ENCODE measurements at regions not wholly inside any gene's neighbourhood (a gene's known extent, or its start where the extent isn't known, plus 50 kb on each side); places are given as distances from the start of the nearest gene placed in this dataset.

DNA sequence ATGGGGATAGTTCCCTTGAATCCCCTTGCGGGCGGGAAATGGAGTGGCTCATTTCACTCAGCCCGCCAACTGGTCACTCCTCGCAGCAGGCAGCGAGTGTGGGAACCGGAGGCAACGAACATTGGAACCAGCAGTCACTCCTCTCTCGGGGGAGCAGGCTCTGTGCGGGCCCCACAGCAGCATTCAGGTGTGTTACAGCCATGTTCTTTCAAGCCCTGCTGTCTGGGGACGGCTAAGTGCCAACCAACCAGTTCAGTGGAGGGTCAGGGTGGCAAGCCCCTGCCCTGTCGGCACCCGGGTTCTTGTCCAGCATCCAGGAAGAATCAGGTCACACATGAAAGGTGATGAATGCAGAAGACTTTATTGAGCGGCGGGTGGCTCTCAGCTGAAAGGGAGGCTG lies 370.5 kb downstream of the NUF2 start:
- Histone ChIP-seq H4K20me1 (replicated peaks; ENCODE audit: control insufficient read depth, extremely low read depth, insufficient read depth, low read length) (no peaks in the 10 kb centered on the region), H3K4me2 (ENCODE audit: insufficient read depth, low read length) (no peak overlapping the region), H3K27ac (ENCODE audit: insufficient read depth, low read depth, low read length) (no peak overlapping the region), H3K9me3 (replicated peaks; ENCODE audit: control insufficient read depth, insufficient read depth, low read length) (no peaks in the 10 kb centered on the region), H3K9ac (replicated peaks; ENCODE audit: extremely low read depth, insufficient read depth, low read length) (no peak overlapping the region), H3K36me3 (ENCODE audit: control insufficient read depth in 2 of 2, extremely low read depth in 1 of 2, insufficient read depth in 2 of 2, low read length in 2 of 2) (no peaks in the 10 kb centered on the region), H3K79me2 (ENCODE audit: control insufficient read depth, insufficient read depth, low read length) (no peaks in the 10 kb centered on the region), H3K4me3 (replicated peaks in 1 of 3; ENCODE audit: insufficient read depth in 1 of 3, low read depth in 1 of 3, low read length in 3 of 3) (no peak overlapping the region), H2AFZ (ENCODE audit: low read depth, low read length) (no peak overlapping the region), H3K27me3 (ENCODE audit: control insufficient read depth in 2 of 2, insufficient read depth in 2 of 2, low read length in 2 of 2) (no peaks in the 10 kb centered on the region), H3K9me1 (replicated peaks; ENCODE audit: control insufficient read depth, extremely low read depth, insufficient read depth, low read length) (no peaks in the 10 kb centered on the region), H3K4me1 (ENCODE audit: control insufficient read depth, extremely low read depth, insufficient read depth, low read length) (no peaks in the 10 kb centered on the region)
- no TSS peak for BruUV-seq (replicated peaks)
- intact Hi-C loops (cut with micrococcal nuclease): no loop called here
- dilution Hi-C loops (cut with MboI; ENCODE audit: extremely low pct_ligation_motif_present, low sequenced_read_pairs): no loop called here
- CTCF ChIA-PET: no interaction called here
- no peak for FAIRE-seq
- POLR2A ChIA-PET: no interaction called here
- no peak for DNase-seq (ENCODE audit: low read depth, low spot score)
- TF ChIP-seq FOS (IDR thresholded peaks at IDR 0.05; ENCODE audit: borderline replicate concordance, insufficient read depth, low read length): no peak
- TF ChIP-seq, protein P1, sequence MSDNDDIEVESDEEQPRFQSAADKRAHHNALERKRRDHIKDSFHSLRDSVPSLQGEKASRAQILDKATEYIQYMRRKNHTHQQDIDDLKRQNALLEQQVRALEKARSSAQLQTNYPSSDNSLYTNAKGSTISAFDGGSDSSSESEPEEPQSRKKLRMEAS (IDR thresholded peaks at IDR 0.05; ENCODE audit: insufficient read depth, insufficient read length): no peak
- no peak for TF ChIP-seq MYC (IDR thresholded peaks at IDR 0.05; ENCODE audit: low read depth, low read length)
- TF ChIP-seq POLR2A (IDR thresholded peaks at IDR 0.05; ENCODE audit: low read depth, low read length): no peak
- no peak for TF ChIP-seq EZH2 (IDR thresholded peaks at IDR 0.05; ENCODE audit: borderline replicate concordance, low read depth, low read length, severe bottlenecking)
- TF ChIP-seq JUN (IDR thresholded peaks at IDR 0.05; ENCODE audit: borderline replicate concordance, insufficient read depth, insufficient read length, low read depth): no peak
- no peak for TF ChIP-seq GATA2 (IDR thresholded peaks at IDR 0.05; ENCODE audit: insufficient read depth, insufficient read length, low read depth, low read length)
- TF ChIP-seq, protein P2, sequence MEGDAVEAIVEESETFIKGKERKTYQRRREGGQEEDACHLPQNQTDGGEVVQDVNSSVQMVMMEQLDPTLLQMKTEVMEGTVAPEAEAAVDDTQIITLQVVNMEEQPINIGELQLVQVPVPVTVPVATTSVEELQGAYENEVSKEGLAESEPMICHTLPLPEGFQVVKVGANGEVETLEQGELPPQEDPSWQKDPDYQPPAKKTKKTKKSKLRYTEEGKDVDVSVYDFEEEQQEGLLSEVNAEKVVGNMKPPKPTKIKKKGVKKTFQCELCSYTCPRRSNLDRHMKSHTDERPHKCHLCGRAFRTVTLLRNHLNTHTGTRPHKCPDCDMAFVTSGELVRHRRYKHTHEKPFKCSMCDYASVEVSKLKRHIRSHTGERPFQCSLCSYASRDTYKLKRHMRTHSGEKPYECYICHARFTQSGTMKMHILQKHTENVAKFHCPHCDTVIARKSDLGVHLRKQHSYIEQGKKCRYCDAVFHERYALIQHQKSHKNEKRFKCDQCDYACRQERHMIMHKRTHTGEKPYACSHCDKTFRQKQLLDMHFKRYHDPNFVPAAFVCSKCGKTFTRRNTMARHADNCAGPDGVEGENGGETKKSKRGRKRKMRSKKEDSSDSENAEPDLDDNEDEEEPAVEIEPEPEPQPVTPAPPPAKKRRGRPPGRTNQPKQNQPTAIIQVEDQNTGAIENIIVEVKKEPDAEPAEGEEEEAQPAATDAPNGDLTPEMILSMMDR (IDR thresholded peaks at IDR 0.05; ENCODE audit: extremely low read depth in 1 of 2, insufficient read depth in 1 of 2, low read depth in 1 of 2, low read length in 2 of 2): no peak
- no peak for TF ChIP-seq POLR2AphosphoS5 (IDR thresholded peaks at IDR 0.05; ENCODE audit: insufficient read depth, low read depth, low read length)
